SK-N-SH treated with all-trans-retinoic acid at 6 μM for 48 hours (cell line): ENCODE measurements at regions not wholly inside any gene's neighbourhood (a gene's known extent, or its start where the extent isn't known, plus 50 kb on each side); places are given as distances from the start of the nearest gene placed in this dataset.

ENCODE experiments used
- ARNTL ChIP-seq: fragments of 450-650 bp; formaldehyde crosslinking; IDR thresholded peaks from 2 replicates; pipeline ENCODE4 v1.5.0; 2020; ENCODE audit warnings: low read depth, mild to moderate bottlenecking, moderate library complexity, borderline replicate concordance
- BACH2 ChIP-seq: fragments of 250-450 bp; sonication (Bioruptor Pico); IDR thresholded peaks from 2 replicates; pipeline ENCODE4 v1.9.0; 2021; ENCODE audit warnings: mild to moderate bottlenecking, borderline replicate concordance
- CSDC2 ChIP-seq: fragments of 250-450 bp; sonication (Bioruptor Pico); IDR thresholded peaks from 2 replicates; pipeline ENCODE4 v1.5.0; 2020; ENCODE audit warnings: mild to moderate bottlenecking, moderate library complexity
- CSRNP3 ChIP-seq: fragments of 250-450 bp; sonication (Bioruptor Pico); IDR thresholded peaks from 2 replicates; pipeline ENCODE4 v1.5.1; 2021; ENCODE audit warnings: mild to moderate bottlenecking, moderate library complexity
- GLIS3 ChIP-seq: fragments of 250-450 bp; sonication (Bioruptor Pico); IDR thresholded peaks from 2 replicates; pipeline ENCODE4 v1.5.0; 2020; ENCODE audit warnings: mild to moderate bottlenecking, moderate library complexity
- ISL1 ChIP-seq: fragments of 250-450 bp; sonication (Bioruptor Pico); IDR thresholded peaks from 2 replicates; pipeline ENCODE4 v2.1.2; 2022; ENCODE audit warnings: mild to moderate bottlenecking, moderate library complexity
- OSR1 ChIP-seq: fragments of 250-450 bp; sonication (Bioruptor Pico); IDR thresholded peaks from 2 replicates; pipeline ENCODE4 v1.8.0; 2022; ENCODE audit warnings: moderate library complexity, mild to moderate bottlenecking, inconsistent platforms
- PATZ1 ChIP-seq: fragments of 250-450 bp; sonication (Bioruptor Pico); IDR thresholded peaks from 2 replicates; pipeline ENCODE4 v1.8.0; 2020; ENCODE audit warnings: mild to moderate bottlenecking, moderate library complexity, borderline replicate concordance
- PPARA ChIP-seq: fragments of 250-450 bp; sonication (Bioruptor Pico); IDR thresholded peaks from 2 replicates; pipeline ENCODE4 v1.5.0; 2020; ENCODE audit warnings: mild to moderate bottlenecking, borderline replicate concordance
- TOX ChIP-seq: fragments of 250-450 bp; sonication (Bioruptor Pico); IDR thresholded peaks from 2 replicates; pipeline ENCODE4 v1.8.0; 2021; ENCODE audit warnings: mild to moderate bottlenecking, moderate library complexity, borderline replicate concordance
- ZFP3 ChIP-seq: fragments of 250-450 bp; sonication (Bioruptor Pico); IDR thresholded peaks from 2 replicates; pipeline ENCODE4 v1.5.0; 2020; ENCODE audit warnings: mild to moderate bottlenecking, moderate library complexity
- ZFP30 ChIP-seq: fragments of 450-650 bp; formaldehyde crosslinking; IDR thresholded peaks from 2 replicates; pipeline ENCODE4 v1.5.0; 2022; ENCODE audit warnings: mild to moderate bottlenecking, moderate library complexity
- ZNF565 ChIP-seq: fragments of 450-650 bp; formaldehyde crosslinking; conservative IDR thresholded peaks from 2 replicates; pipeline ENCODE4 v1.5.0; 2020; ENCODE audit warnings: low read depth, mild to moderate bottlenecking, moderate library complexity

GRCh38 chr5:23389291-23390101, 117.9 kb upstream of the PRDM9 start:
- TF ChIP-seq ZFP30 (CRISPR knock-in tag) (no peak), PATZ1 (CRISPR knock-in tag) (no peak), OSR1 (CRISPR knock-in tag) (no peak), CSDC2 (no peak), CSRNP3 (no peak), PPARA (CRISPR knock-in tag) (no peak), BACH2 (no peak), GLIS3 (CRISPR knock-in tag) (no peak), ZFP3 (CRISPR knock-in tag) (no peak), ISL1 (no peak), ARNTL (CRISPR knock-in tag) (no peak), TOX (CRISPR knock-in tag) (no peak), ZNF565 (CRISPR knock-in tag) (no peak)
